Kidney (tissue), 13 donors: ENCODE measurements at regions not wholly inside any gene's neighbourhood (a gene's known extent, or its start where the extent isn't known, plus 50 kb on each side); places are given as distances from the start of the nearest gene placed in this dataset.
A peak's percentile ranks its signal among the peaks of the same experiment; 100 is the strongest.

Source experiments
- DNase-seq, 5 donors: peaks; one replicate each; pipeline ENCODE4 v3.0.0-alpha.2; 2013 to 2020
- FAIRE-seq: peaks from 2 replicates; lab custom pipeline; 2012; peaks lifted over from hg19 to GRCh38; lab: Jason Lieb, UNC
- H3K27ac ChIP-seq, 2 donors: one replicate each; pipeline ENCODE4 v1.7.0; 2013; ENCODE audit warnings: low read depth in 2 of 2, low read length in 2 of 2, inconsistent platforms in 1 of 2
- H3K27me3 ChIP-seq: one replicate; pipeline ENCODE4 v1.7.1; 2013; ENCODE audit warnings: low read length, inconsistent platforms; ENCODE audit not compliant: control insufficient read depth, insufficient read depth
- H3K36me3 ChIP-seq, 3 donors: one replicate each; pipeline versions ENCODE4 v1.7.0 to v1.7.1; 2013; ENCODE audit warnings: low read length in 3 of 3, control low read depth in 1 of 3, inconsistent platforms in 1 of 3; ENCODE audit not compliant: insufficient read depth in 3 of 3, control insufficient read depth in 2 of 3
- H3K4me1 ChIP-seq, 3 donors: one replicate each; pipeline versions ENCODE4 v1.7.0 to v1.7.1; 2013; ENCODE audit warnings: low read length in 3 of 3, inconsistent platforms in 1 of 3, low read depth in 1 of 3; ENCODE audit not compliant: control insufficient read depth in 2 of 3, insufficient read depth in 2 of 3
- H3K4me3 ChIP-seq, 3 donors: one replicate each; pipeline versions ENCODE4 v1.7.0 to v1.8.1; 2013; ENCODE audit warnings: low read length in 3 of 3, control low read depth in 1 of 3, inconsistent platforms in 1 of 3
- H3K9ac ChIP-seq, 3 donors: one replicate each; pipeline versions ENCODE4 v1.7.0 to v1.7.1; 2013; ENCODE audit warnings: low read length in 3 of 3, control low read depth in 1 of 3, inconsistent platforms in 1 of 3
- H3K9me3 ChIP-seq, 3 donors: one replicate each; pipeline versions ENCODE4 v1.7.0 to v1.7.1; 2013; ENCODE audit warnings: low read length in 3 of 3, control low read depth in 1 of 3, inconsistent platforms in 1 of 3; ENCODE audit not compliant: control insufficient read depth in 2 of 3, insufficient read depth in 1 of 3
- CTCF ChIP-seq: IDR thresholded peaks from 3 replicates; pipeline ENCODE4 v1.5.1; 2012; ENCODE audit warnings: mild to moderate bottlenecking, moderate library complexity, borderline replicate concordance; ENCODE audit not compliant: insufficient read depth; ENCODE audit errors: extremely low read depth
- intact Hi-C: fragments of 100-400 bp; cut with DNase I; formaldehyde crosslinking; loops from one replicate; pipeline ENCODE4 v1.11.1; 2022
- donor health status: control.
- donor health status: control.
- donor health status: control.
- donor health status: control.
- donor health status: control.
- donor health status: DM: yes; HTN: yes; CAD: no.
- donor health status: Normal renal cell carcinoma (clear cell type).

- no peak overlapping the region for H3K4me3 ChIP-seq
- H3K27me3 ChIP-seq: no peaks in the 10 kb centered on the region
- no peaks in the 10 kb centered on the region for H3K9me3 ChIP-seq
- DNase-seq: no peak
- H3K36me3 ChIP-seq: no peaks in the 10 kb centered on the region
- intact Hi-C loops: no loop called here
- no peak for FAIRE-seq
- H3K27ac ChIP-seq: no peak overlapping the region
- no peaks in the 10 kb centered on the region for H3K4me1 ChIP-seq
- no peak overlapping the region for H3K9ac ChIP-seq
- no peak for TF ChIP-seq CTCF
Observed at GRCh38 chr6:105511639-105512038, 108.8 kb upstream of the PREP start.

GRCh38 chr6:105510746-105511145, 107.9 kb upstream of the PREP start:
- FAIRE-seq: no peak

GRCh38 chr6:105509506-105510331, 106.8 kb upstream of the PREP start:
- no peaks in the 10 kb centered on the region for H3K9me3 ChIP-seq
- FAIRE-seq (no peak), DNase-seq (peak in 3 of 5 donors; percentile 12 to 31 (median 30))
- intact Hi-C loops: no loop called here
- no peak overlapping the region for H3K9ac ChIP-seq
- H3K4me3 ChIP-seq: no peak overlapping the region
- no peak overlapping the region for H3K27ac ChIP-seq
- no peaks in the 10 kb centered on the region for H3K27me3 ChIP-seq
- TF ChIP-seq CTCF: no peak
- no peaks in the 10 kb centered on the region for H3K36me3 ChIP-seq
- H3K4me1 ChIP-seq: no peaks in the 10 kb centered on the region

More at GRCh38 chr6:105510746-105511145, 107.9 kb upstream of the PREP start:
- Histone ChIP-seq H3K9me3 (no peaks in the 10 kb centered on the region), H3K9ac (no peak overlapping the region), H3K4me3 (no peak overlapping the region), H3K4me1 (no peaks in the 10 kb centered on the region), H3K27me3 (no peaks in the 10 kb centered on the region), H3K27ac (no peak overlapping the region), H3K36me3 (no peaks in the 10 kb centered on the region)
- intact Hi-C loops: no loop called here
- no peak for DNase-seq
- no peak for TF ChIP-seq CTCF
